Brain pericyte (primary cell): ENCODE measurements at regions not wholly inside any gene's neighbourhood (a gene's known extent, or its start where the extent isn't known, plus 50 kb on each side); places are given as distances from the start of the nearest gene placed in this dataset.

Experiments
- DNase-seq: peaks from one replicate; pipeline ENCODE4 v3.0.0-alpha.2; 2012; ENCODE audit warnings: low read depth, low spot score

- no peak for DNase-seq
These were observed 151.9 kb upstream of the TANK start for GRCh38 chr2:161008311-161008710.

- DNase-seq = no peak
These were observed 149.7 kb upstream of the TANK start for GRCh38 chr2:161010503-161011015.

DNA sequence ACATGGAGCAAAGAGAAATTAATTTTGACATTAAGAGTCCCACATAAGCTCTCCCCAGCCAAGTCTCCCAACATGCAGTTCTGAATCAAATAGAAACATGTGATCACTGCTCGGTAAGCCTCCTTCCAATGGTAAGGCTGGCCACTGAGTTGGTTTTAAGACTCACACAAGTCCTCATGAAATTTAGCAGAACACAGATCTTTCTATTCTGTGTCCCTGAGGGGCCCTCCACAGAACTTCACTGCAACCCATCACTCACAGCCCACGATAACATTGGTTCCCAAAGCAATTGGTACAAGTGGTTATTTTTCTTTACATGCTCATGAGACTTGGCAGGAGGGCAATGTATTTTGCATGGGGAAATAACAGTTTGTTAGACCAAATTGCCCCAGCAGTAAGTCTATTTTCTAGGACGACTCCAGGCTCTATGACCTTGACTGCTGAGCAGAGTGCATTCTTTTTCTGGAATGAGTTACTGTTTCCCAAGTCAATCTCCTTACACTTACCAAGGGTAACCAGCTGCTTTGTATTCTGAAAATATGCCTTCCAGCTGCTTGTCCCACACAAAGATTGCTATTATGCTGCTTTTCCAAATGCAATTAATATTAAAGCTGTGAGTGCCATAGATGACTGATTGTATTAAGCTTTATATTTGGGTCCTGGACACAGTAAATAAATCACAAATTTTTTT is 142.3 kb upstream of the TANK start:
- no peak for DNase-seq

DNA sequence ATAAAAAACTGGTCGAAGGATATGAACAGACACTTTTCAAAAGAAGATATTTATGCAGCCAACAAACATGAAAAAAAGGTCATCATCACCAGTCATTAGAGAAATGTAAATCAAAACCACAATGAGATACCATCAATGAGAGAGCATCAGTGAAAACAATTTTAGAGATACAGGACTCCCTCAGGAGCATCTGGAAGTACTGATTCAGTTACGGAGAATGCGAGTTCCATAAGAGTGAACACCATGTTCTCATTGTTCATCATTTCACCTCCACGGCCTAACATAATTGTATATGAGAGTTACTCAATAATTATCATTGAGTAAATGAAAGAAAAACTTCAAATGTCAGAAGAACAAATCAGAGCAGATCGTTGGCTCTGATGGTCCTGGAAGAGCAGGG is 140.9 kb upstream of the TANK start:
- no peak for DNase-seq

- no peak for DNase-seq
These were observed 139.8 kb upstream of the TANK start for GRCh38 chr2:161020437-161020836.

DNA sequence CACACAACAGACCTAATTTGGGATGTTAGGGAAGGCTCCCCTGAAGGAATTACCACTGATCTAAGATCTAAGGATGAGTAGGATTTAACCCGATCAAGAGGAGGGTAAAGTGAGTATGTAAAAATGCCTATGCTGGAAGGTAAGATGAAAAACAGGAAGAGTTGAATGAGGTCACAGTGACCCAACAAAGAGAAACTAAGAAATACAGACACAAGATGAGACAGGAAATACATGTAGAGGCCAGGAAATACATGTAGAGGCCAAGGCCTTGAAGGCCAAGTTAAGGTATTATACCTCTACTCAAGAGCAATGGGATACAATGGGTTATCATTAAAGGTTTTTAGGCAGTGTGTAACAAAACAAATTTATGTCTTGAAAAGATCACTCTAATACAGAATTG is 131.6 kb upstream of the TANK start:
- no peak for DNase-seq

GRCh38 chr2:161029321-161029720 is 130.9 kb upstream of the TANK start:
- DNase-seq = no peak

- DNase-seq = peak; percentile 66
These were observed 129.8 kb upstream of the TANK start for GRCh38 chr2:161030260-161031063.

GRCh38 chr2:161031511-161031910 is 128.7 kb upstream of the TANK start:
- DNase-seq = no peak

DNA sequence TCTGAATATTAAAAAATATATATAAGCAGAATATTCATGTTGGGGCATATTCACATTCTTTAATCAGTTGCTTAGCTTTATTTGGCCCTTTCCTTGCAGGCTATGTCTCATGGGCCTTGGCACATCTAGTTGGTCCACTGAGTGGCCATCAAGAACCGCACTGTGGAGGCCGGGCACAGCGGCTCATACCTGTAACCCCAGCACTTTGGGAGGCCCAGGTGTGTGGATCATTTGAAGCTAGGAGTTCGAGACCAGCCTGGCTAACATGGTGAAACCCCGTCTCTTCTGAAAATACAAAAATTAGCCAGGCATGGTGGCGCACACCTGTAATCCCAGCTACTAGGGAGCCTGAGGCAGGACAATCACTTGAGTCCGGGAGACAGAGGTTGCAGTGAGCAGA is 127.6 kb upstream of the TANK start:
- DNase-seq = no peak

- DNase-seq = no peak
These were observed 127.1 kb upstream of the TANK start for GRCh38 chr2:161033059-161033660.

- DNase-seq = no peak
These were observed 123.3 kb upstream of the TANK start for GRCh38 chr2:161036926-161037325.

GRCh38 chr2:161039071-161039470 is 121.2 kb upstream of the TANK start:
- no peak for DNase-seq

DNA sequence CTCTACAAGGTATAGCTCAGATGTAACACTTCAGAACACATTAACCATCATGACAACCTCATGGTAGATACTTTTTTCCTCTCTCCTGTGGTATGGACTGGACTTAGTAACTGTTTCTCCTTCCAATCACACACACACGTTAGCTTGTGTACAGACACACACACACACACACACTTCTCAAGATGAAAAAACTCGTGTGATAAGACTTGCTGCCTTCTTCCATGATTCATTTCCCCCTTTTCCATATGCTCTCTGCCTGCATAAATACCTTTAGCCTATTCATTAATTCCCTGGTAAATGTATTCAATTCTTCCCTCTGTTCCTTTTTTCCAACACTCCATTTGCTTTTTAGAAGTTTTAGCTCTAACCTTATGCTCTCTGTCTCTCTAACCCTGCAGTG is 118.9 kb upstream of the TANK start:
- DNase-seq = no peak

DNA sequence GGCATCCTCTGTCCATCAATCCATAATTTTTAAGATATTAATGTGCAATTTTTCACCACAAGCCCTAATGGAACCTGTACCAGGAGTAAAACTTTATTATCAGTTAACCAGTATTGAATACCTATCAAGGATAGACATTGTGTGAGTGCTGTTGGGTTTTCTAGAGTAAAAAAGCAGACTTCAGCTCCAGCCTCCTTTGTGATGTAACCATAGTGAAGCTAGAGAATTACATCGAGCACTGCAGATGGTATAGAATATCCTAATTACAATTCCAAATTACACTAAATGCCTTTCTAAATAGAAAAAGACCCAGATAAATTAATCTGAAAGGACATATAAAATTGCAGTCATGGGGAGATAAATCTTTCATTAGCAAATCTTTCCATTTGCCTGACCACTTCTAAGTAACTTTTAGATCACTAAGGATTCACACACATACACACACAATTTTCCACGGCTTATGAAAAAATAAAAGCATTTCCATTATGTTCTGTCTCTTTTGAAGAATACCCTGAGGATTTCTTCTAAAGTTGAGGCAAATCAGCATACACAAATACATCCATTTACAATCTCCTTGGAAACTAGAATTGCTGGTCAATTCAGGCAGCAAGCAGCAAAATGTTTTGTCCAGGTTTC is 117.1 kb upstream of the TANK start:
- no peak for DNase-seq

- no peak for DNase-seq
These were observed 115.9 kb upstream of the TANK start for GRCh38 chr2:161044095-161044865.

GRCh38 chr2:161044921-161045320 is 115.3 kb upstream of the TANK start:
- no peak for DNase-seq

DNA sequence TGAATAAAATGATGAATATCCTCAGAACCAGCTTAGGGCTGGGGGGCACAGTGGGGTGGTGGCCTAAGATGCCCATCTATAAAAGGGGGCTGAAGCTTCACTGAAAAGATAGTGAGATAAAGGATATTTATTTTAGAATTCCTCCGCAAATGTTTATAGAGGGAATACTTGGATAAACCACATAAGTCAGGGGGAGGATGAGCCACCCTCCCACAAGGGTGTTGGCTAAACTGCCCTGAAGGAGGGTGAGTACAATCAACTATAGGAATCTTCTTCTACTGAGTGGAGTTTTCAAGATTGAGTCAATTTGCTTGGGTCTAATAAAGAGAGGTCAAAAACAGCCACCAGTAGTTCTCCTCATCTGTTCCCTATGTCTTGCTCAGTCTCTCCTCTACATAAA is 114.5 kb upstream of the TANK start:
- DNase-seq = no peak

DNA sequence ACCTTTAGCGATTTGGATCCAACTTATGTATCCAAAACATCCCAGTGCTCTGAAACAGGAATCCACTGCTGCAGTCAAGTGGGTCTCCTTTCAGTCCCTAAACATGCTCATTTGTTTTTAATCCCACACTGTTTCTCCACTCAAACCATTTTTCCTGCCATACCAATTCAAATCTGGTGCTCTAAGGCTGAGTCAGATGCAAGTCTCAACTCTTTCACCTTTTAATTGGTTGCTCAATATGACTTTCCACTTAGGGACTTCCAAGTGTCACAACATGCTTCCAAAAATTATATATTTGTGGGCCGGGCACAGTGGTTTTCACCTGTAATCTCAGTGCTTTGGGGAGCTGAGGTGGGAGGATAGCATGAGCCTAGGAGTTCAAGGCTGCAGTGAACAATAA is 113.4 kb upstream of the TANK start:
- no peak for DNase-seq

DNA sequence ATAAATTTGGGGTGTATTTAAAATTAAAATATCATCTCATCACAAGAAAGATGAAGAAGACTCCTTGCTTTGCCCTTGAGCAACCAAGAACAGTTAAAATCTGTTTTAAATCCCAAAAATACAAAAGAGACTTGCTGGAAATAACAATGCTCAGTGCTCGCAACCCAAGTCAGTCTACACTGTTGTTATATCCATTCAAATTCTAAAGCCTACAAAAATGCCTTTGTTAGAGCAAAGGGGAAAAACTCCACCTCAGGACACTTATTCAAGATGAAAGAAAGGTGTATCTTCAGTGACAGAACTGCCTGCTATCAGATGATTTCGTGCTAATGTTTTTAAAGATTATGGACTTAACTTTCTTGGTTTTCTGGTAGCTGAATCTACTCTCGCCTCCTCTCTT is 111.9 kb upstream of the TANK start:
- DNase-seq = no peak

DNA sequence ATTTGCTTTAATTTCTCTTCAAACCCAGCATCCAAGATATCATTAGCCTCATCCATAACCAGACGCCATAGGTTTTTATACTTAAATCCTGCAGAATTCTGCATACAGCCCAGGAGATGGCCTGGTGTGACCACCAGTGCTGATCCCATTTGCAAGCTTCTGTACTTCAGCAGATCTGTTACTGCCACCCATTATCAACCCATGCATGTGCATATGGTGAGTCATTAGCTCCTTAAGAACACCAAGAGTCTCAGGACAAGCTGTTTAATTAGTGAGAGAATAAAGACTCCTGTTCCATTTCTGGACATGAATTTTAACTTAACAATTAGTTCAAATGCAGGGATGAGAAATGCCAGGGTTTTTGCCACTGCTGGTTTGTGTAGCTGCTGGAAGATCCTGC is 110.7 kb upstream of the TANK start:
- DNase-seq = no peak
